ENCODE measurements at regions not wholly inside any gene's neighbourhood (a gene's known extent, or its start where the extent isn't known, plus 50 kb on each side); places are given as distances from the start of the nearest gene placed in this dataset.
"Not testable (repeated sequence)": the region's sequence is repeated elsewhere in the genome, so short reads cannot be mapped to it uniquely, and the experiment has no call there.

- no peaks in the 10 kb centered on the region for H3K9me3 ChIP-seq (ENCODE audit: control insufficient read depth, insufficient read depth, low read length)
- WGBS (ENCODE audit: insufficient coverage) = 100% methylated on average over 3 of the region's 3 CpGs
- no peaks in the 10 kb centered on the region for H3K27me3 ChIP-seq (ENCODE audit: control insufficient read depth, insufficient read depth, low read length)
- no peaks in the 10 kb centered on the region for H3K4me1 ChIP-seq (ENCODE audit: control insufficient read depth, insufficient read depth, low read length)
- H3K36me3 ChIP-seq (ENCODE audit: control insufficient read depth, insufficient read depth, low read length) = no peaks in the 10 kb centered on the region
- H3K4me3 ChIP-seq (ENCODE audit: low read depth, low read length) = no peak overlapping the region
- H3K27ac ChIP-seq (ENCODE audit: low read depth, low read length) = no peak overlapping the region
- no peak for DNase-seq (ENCODE audit: low read depth in 4 of 6, low spot score in 6 of 6)
Observed at GRCh38 chr4:112075906-112076305, 69.3 kb upstream of the FAM241A start.

- 95% methylated on average over 4 of the region's 6 CpGs for WGBS (ENCODE audit: insufficient coverage)
- Histone ChIP-seq H3K27me3 (ENCODE audit: control insufficient read depth, insufficient read depth, low read length) (no peaks in the 10 kb centered on the region), H3K4me3 (ENCODE audit: low read depth, low read length) (no peak overlapping the region), H3K36me3 (ENCODE audit: control insufficient read depth, insufficient read depth, low read length) (no peaks in the 10 kb centered on the region), H3K27ac (ENCODE audit: low read depth, low read length) (no peak overlapping the region), H3K4me1 (ENCODE audit: control insufficient read depth, insufficient read depth, low read length) (no peaks in the 10 kb centered on the region), H3K9me3 (ENCODE audit: control insufficient read depth, insufficient read depth, low read length) (no peaks in the 10 kb centered on the region)
- no peak for DNase-seq (ENCODE audit: low read depth in 4 of 6, low spot score in 6 of 6)
Observed at GRCh38 chr4:112076919-112077608, 68.2 kb upstream of the FAM241A start.

- H3K36me3 ChIP-seq (ENCODE audit: control insufficient read depth, insufficient read depth, low read length) = no peaks in the 10 kb centered on the region
- no peaks in the 10 kb centered on the region for H3K27me3 ChIP-seq (ENCODE audit: control insufficient read depth, insufficient read depth, low read length)
- H3K27ac ChIP-seq (ENCODE audit: low read depth, low read length) = no peak overlapping the region
- H3K4me1 ChIP-seq (ENCODE audit: control insufficient read depth, insufficient read depth, low read length) = no peaks in the 10 kb centered on the region
- 86% methylated on average over 8 of the region's 8 CpGs for WGBS (ENCODE audit: insufficient coverage)
- H3K4me3 ChIP-seq (ENCODE audit: low read depth, low read length) = no peak overlapping the region
- H3K9me3 ChIP-seq (ENCODE audit: control insufficient read depth, insufficient read depth, low read length) = no peaks in the 10 kb centered on the region
- DNase-seq (ENCODE audit: low read depth in 4 of 6, low spot score in 6 of 6) = no peak
Observed at GRCh38 chr4:112077743-112078142, 67.5 kb upstream of the FAM241A start.

GRCh38 chr4:112082954-112083586, 62.2 kb upstream of the FAM241A start:
- peak in 1 of 6 donors; percentile 2 for DNase-seq (ENCODE audit: low read depth in 4 of 6, low spot score in 6 of 6)
- 80% methylated on average over 1 of the region's 2 CpGs for WGBS (ENCODE audit: insufficient coverage)
- no peaks in the 10 kb centered on the region for H3K27me3 ChIP-seq (ENCODE audit: control insufficient read depth, insufficient read depth, low read length)

GRCh38 chr4:112083587-112084347, 61.5 kb upstream of the FAM241A start:
- Histone ChIP-seq H3K36me3 (ENCODE audit: control insufficient read depth, insufficient read depth, low read length) (no peaks in the 10 kb centered on the region), H3K9me3 (ENCODE audit: control insufficient read depth, insufficient read depth, low read length) (no peaks in the 10 kb centered on the region), H3K4me1 (ENCODE audit: control insufficient read depth, insufficient read depth, low read length) (no peaks in the 10 kb centered on the region), H3K27me3 (ENCODE audit: control insufficient read depth, insufficient read depth, low read length) (no peaks in the 10 kb centered on the region), H3K4me3 (ENCODE audit: low read depth, low read length) (no peak overlapping the region), H3K27ac (ENCODE audit: low read depth, low read length) (no peak overlapping the region)
- no peak for DNase-seq (ENCODE audit: low read depth in 4 of 6, low spot score in 6 of 6)
- WGBS (ENCODE audit: insufficient coverage) = 100% methylated on average over 1 of the region's 3 CpGs

More at GRCh38 chr4:112082954-112083586, 62.2 kb upstream of the FAM241A start:
- H3K27ac ChIP-seq (ENCODE audit: low read depth, low read length) = no peak overlapping the region
- H3K4me3 ChIP-seq (ENCODE audit: low read depth, low read length) = no peak overlapping the region
- no peaks in the 10 kb centered on the region for H3K9me3 ChIP-seq (ENCODE audit: control insufficient read depth, insufficient read depth, low read length)
- H3K36me3 ChIP-seq (ENCODE audit: control insufficient read depth, insufficient read depth, low read length) = no peaks in the 10 kb centered on the region
- H3K4me1 ChIP-seq (ENCODE audit: control insufficient read depth, insufficient read depth, low read length) = no peaks in the 10 kb centered on the region

GRCh38 chr4:112085156-112086035, 59.9 kb upstream of the FAM241A start:
- Histone ChIP-seq H3K27ac (ENCODE audit: low read depth, low read length) (no peak overlapping the region), H3K9me3 (ENCODE audit: control insufficient read depth, insufficient read depth, low read length) (no peaks in the 10 kb centered on the region), H3K36me3 (ENCODE audit: control insufficient read depth, insufficient read depth, low read length) (no peaks in the 10 kb centered on the region), H3K27me3 (ENCODE audit: control insufficient read depth, insufficient read depth, low read length) (no peaks in the 10 kb centered on the region), H3K4me3 (ENCODE audit: low read depth, low read length) (no peak overlapping the region), H3K4me1 (ENCODE audit: control insufficient read depth, insufficient read depth, low read length) (no peaks in the 10 kb centered on the region)
- no peak for DNase-seq (ENCODE audit: low read depth in 4 of 6, low spot score in 6 of 6)
- WGBS (ENCODE audit: insufficient coverage) = 80% methylated on average over 1 of the region's 6 CpGs

GRCh38 chr4:112086036-112086434, 59.2 kb upstream of the FAM241A start:
- H3K27me3 ChIP-seq (ENCODE audit: control insufficient read depth, insufficient read depth, low read length) = no peaks in the 10 kb centered on the region
- H3K9me3 ChIP-seq (ENCODE audit: control insufficient read depth, insufficient read depth, low read length) = no peaks in the 10 kb centered on the region
- no peaks in the 10 kb centered on the region for H3K4me1 ChIP-seq (ENCODE audit: control insufficient read depth, insufficient read depth, low read length)
- no peak overlapping the region for H3K27ac ChIP-seq (ENCODE audit: low read depth, low read length)
- H3K36me3 ChIP-seq (ENCODE audit: control insufficient read depth, insufficient read depth, low read length) = no peaks in the 10 kb centered on the region
- no peak for DNase-seq (ENCODE audit: low read depth in 4 of 6, low spot score in 6 of 6)
- H3K4me3 ChIP-seq (ENCODE audit: low read depth, low read length) = no peak overlapping the region

- not testable (repeated sequence) for H3K36me3 ChIP-seq (ENCODE audit: control insufficient read depth, insufficient read depth, low read length); H3K4me1 ChIP-seq (ENCODE audit: control insufficient read depth, insufficient read depth, low read length); H3K27ac ChIP-seq (ENCODE audit: low read depth, low read length); DNase-seq (ENCODE audit: low read depth in 4 of 6, low spot score in 6 of 6); H3K9me3 ChIP-seq (ENCODE audit: control insufficient read depth, insufficient read depth, low read length); H3K27me3 ChIP-seq (ENCODE audit: control insufficient read depth, insufficient read depth, low read length); H3K4me3 ChIP-seq (ENCODE audit: low read depth, low read length)
- WGBS (ENCODE audit: insufficient coverage) = 90% methylated on average over 15 of the region's 17 CpGs
Observed at GRCh38 chr4:112086661-112087060, 58.6 kb upstream of the FAM241A start.

- no CpG with 5 or more reads among the region's 2 CpGs for WGBS (ENCODE audit: insufficient coverage)
Observed at GRCh38 chr4:112092330-112092729, 52.9 kb upstream of the FAM241A start.

More at GRCh38 chr4:112092330-112092729, 52.9 kb upstream of the FAM241A start:
- not testable (repeated sequence) for H3K36me3 ChIP-seq (ENCODE audit: control insufficient read depth, insufficient read depth, low read length); H3K27me3 ChIP-seq (ENCODE audit: control insufficient read depth, insufficient read depth, low read length); DNase-seq (ENCODE audit: low read depth in 4 of 6, low spot score in 6 of 6); H3K4me3 ChIP-seq (ENCODE audit: low read depth, low read length); H3K9me3 ChIP-seq (ENCODE audit: control insufficient read depth, insufficient read depth, low read length); H3K27ac ChIP-seq (ENCODE audit: low read depth, low read length); H3K4me1 ChIP-seq (ENCODE audit: control insufficient read depth, insufficient read depth, low read length)
